ENCODE measurements at regions not wholly inside any gene's neighbourhood (a gene's known extent, or its start where the extent isn't known, plus 50 kb on each side); places are given as distances from the start of the nearest gene placed in this dataset.
"Not testable (repeated sequence)": the region's sequence is repeated elsewhere in the genome, so short reads cannot be mapped to it uniquely, and the experiment has no call there.

GRCh38 chr19:21607449-21607848 is 102.0 kb downstream of the ZNF429 start:
- H3K4me3 ChIP-seq (ENCODE audit: low read length) = no peak overlapping the region
- TF ChIP-seq CTCF (conservative IDR thresholded peaks at IDR 0.05; ENCODE audit: low read depth, low read length) = no peak
- DNase-seq (ENCODE audit: low read depth) = no peak

- not testable (repeated sequence) for H3K4me3 ChIP-seq (ENCODE audit: low read length); DNase-seq (ENCODE audit: low read depth)
Observed at GRCh38 chr19:21607011-21607410, 101.6 kb downstream of the ZNF429 start.

GRCh38 chr19:21606326-21606725 is 100.9 kb downstream of the ZNF429 start:
- H3K4me3 ChIP-seq (ENCODE audit: low read length); DNase-seq (ENCODE audit: low read depth): not testable (repeated sequence)

GRCh38 chr19:21604951-21605476 is 99.6 kb downstream of the ZNF429 start:
- H3K4me3 ChIP-seq (ENCODE audit: low read length) = peak overlapping the region; percentile 52
- no peak for TF ChIP-seq CTCF (conservative IDR thresholded peaks at IDR 0.05; ENCODE audit: low read depth, low read length)
- peak; percentile 9 for DNase-seq (ENCODE audit: low read depth)

All from retinal pigment epithelial cell (primary cell).